ENCODE measurements at regions not wholly inside any gene's neighbourhood (a gene's known extent, or its start where the extent isn't known, plus 50 kb on each side); places are given as distances from the start of the nearest gene placed in this dataset.

DNA sequence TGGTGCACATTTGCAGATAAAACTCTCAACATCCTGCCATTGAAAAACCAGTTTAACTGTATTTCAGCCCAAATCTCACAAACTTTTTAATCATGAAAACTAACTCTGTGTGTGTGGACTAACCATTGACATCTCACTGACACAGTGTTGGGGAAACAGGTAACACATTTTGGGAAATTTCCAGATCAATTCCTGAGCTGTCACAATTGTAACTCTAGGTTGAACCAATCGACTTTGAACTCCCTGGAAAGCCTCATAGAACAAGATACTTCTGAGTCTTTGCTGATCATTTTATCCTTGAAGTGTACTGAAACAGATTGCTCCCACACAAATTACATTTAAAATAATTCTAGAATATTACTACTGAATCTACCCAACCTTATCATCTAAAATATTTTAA lies 667.9 kb upstream of the NR2F2 start:
- Histone ChIP-seq H3K27me3 (replicated peaks; ENCODE audit: insufficient read depth, low read depth, low read length, poor library complexity) (no peaks in the 10 kb centered on the region), H3K9me3 (ENCODE audit: low read depth, low read length, poor library complexity, severe bottlenecking) (no peaks in the 10 kb centered on the region), H3K4me3 (ENCODE audit: low read depth, low read length, poor library complexity, severe bottlenecking) (no peak overlapping the region), H3K27ac (ENCODE audit: low read depth, low read length, poor library complexity, severe bottlenecking) (no peak overlapping the region), H3K36me3 (ENCODE audit: insufficient read depth, low read length, poor library complexity, severe bottlenecking) (no peaks in the 10 kb centered on the region), H3K4me1 (ENCODE audit: insufficient read depth, low read length, poor library complexity, severe bottlenecking) (no peaks in the 10 kb centered on the region)
- no TSS peak for BruUV-seq (replicated peaks)
- ChIA-PET POLR2A (ENCODE audit: low non-redundant PET) (no interaction called here), CTCF (no interaction called here)
- TF ChIP-seq EZH2 (IDR thresholded peaks at IDR 0.05; ENCODE audit: borderline replicate concordance, low read depth, low read length, poor library complexity, severe bottlenecking): no peak
- no peak for TF ChIP-seq CTCF (conservative IDR thresholded peaks at IDR 0.05; ENCODE audit: low read depth, low read length)
- DNase-seq (ENCODE audit: low spot score): no peak
- intact Hi-C loops (cut with micrococcal nuclease; ENCODE audit: unreplicated experiment): no loop called here

DNA sequence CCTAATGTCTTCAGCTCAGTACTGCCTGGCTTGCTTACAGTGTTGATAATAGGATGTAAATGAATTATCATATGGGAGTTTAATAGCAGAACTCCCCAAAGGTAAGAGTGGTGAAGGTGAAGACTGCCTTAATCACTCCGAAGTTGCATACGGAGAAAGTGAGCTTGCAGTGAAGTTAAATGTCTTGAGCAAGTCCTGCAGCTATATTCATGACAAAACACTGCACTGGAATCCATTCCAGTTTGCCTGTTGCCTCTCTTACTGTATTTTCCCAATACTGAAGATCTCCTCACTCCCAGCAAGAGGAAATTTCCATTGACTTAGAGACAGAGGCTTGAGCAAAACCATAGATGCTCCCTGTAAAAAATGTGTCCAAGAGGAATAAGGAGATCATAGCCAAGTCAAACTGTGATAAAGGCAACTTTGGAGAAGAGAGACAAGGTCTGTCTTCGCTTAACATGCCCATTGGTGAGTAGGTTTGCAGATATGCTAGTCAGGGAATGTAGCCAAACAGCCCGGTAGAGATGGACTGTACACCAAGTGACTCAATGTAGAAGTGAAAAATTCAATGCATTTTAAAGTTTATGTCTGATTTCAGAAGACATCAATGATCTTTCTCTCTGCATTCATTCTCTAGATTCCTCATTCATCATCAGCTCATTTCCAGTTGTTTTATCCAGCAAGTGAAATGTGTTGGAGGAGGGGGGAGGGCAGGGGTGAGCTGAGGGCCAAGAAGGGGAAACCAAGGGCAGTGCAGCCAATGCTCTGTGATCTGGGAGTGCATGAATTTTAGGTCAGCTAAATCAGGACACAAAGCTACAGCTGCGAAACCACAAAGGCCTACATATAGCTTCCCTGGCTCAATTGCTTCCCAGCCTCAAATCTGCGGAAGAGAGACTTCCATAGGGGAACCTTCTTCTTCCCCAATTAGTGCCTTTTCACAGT lies 667.1 kb upstream of the NR2F2 start:
- Histone ChIP-seq H3K9me3 (ENCODE audit: low read depth, low read length, poor library complexity, severe bottlenecking) (no peaks in the 10 kb centered on the region), H3K36me3 (ENCODE audit: insufficient read depth, low read length, poor library complexity, severe bottlenecking) (no peaks in the 10 kb centered on the region), H3K27ac (ENCODE audit: low read depth, low read length, poor library complexity, severe bottlenecking) (no peak overlapping the region), H3K27me3 (replicated peaks; ENCODE audit: insufficient read depth, low read depth, low read length, poor library complexity) (no peaks in the 10 kb centered on the region), H3K4me1 (ENCODE audit: insufficient read depth, low read length, poor library complexity, severe bottlenecking) (no peaks in the 10 kb centered on the region), H3K4me3 (ENCODE audit: low read depth, low read length, poor library complexity, severe bottlenecking) (no peak overlapping the region)
- ChIA-PET CTCF (no interaction called here), POLR2A (ENCODE audit: low non-redundant PET) (no interaction called here)
- no TSS peak for BruUV-seq (replicated peaks)
- DNase-seq (ENCODE audit: low spot score): no peak
- no peak for TF ChIP-seq CTCF (conservative IDR thresholded peaks at IDR 0.05; ENCODE audit: low read depth, low read length)
- no peak for TF ChIP-seq EZH2 (IDR thresholded peaks at IDR 0.05; ENCODE audit: borderline replicate concordance, low read depth, low read length, poor library complexity, severe bottlenecking)
- intact Hi-C loops (cut with micrococcal nuclease; ENCODE audit: unreplicated experiment): no loop called here

DNA sequence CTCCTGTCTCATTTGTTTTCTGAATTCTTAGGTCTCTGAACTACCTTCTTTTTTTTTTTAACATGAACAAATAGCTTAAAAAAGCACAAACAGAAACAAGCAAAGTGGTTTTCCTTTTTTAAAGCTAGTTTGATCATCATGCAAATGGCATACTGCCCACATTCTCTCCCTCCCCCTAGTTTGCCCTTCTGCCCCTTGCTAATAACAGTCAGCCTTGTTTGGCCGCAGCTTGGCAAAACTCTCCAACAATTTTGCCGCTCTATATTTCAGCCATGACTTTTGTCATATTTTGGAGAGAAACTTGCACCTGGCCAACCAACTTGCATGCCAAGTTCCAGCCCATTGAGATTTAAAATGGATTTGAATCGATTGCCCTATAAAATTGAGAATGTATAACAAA lies 666.0 kb upstream of the NR2F2 start:
- H3K27me3 ChIP-seq (replicated peaks; ENCODE audit: insufficient read depth, low read depth, low read length, poor library complexity): no peaks in the 10 kb centered on the region
- no peaks in the 10 kb centered on the region for H3K4me1 ChIP-seq (ENCODE audit: insufficient read depth, low read length, poor library complexity, severe bottlenecking)
- no peak overlapping the region for H3K27ac ChIP-seq (ENCODE audit: low read depth, low read length, poor library complexity, severe bottlenecking)
- BruUV-seq (replicated peaks): no TSS peak
- intact Hi-C loops (cut with micrococcal nuclease; ENCODE audit: unreplicated experiment): no loop called here
- H3K9me3 ChIP-seq (ENCODE audit: low read depth, low read length, poor library complexity, severe bottlenecking): no peaks in the 10 kb centered on the region
- no peaks in the 10 kb centered on the region for H3K36me3 ChIP-seq (ENCODE audit: insufficient read depth, low read length, poor library complexity, severe bottlenecking)
- TF ChIP-seq EZH2 (IDR thresholded peaks at IDR 0.05; ENCODE audit: borderline replicate concordance, low read depth, low read length, poor library complexity, severe bottlenecking) (no peak), CTCF (conservative IDR thresholded peaks at IDR 0.05; ENCODE audit: low read depth, low read length) (no peak)
- CTCF ChIA-PET: no interaction called here
- DNase-seq (ENCODE audit: low spot score): no peak
- POLR2A ChIA-PET (ENCODE audit: low non-redundant PET): no interaction called here
- no peak overlapping the region for H3K4me3 ChIP-seq (ENCODE audit: low read depth, low read length, poor library complexity, severe bottlenecking)
